HG03139 (cell line): ENCODE measurements at regions not wholly inside any gene's neighbourhood (a gene's known extent, or its start where the extent isn't known, plus 50 kb on each side); places are given as distances from the start of the nearest gene placed in this dataset.

Experiments
- ATAC-seq: cut with Tn5 transposase; IDR thresholded peaks from one replicate; pipeline ENCODE4 v1.9.1; 2021; ENCODE audit not compliant: unreplicated experiment

DNA sequence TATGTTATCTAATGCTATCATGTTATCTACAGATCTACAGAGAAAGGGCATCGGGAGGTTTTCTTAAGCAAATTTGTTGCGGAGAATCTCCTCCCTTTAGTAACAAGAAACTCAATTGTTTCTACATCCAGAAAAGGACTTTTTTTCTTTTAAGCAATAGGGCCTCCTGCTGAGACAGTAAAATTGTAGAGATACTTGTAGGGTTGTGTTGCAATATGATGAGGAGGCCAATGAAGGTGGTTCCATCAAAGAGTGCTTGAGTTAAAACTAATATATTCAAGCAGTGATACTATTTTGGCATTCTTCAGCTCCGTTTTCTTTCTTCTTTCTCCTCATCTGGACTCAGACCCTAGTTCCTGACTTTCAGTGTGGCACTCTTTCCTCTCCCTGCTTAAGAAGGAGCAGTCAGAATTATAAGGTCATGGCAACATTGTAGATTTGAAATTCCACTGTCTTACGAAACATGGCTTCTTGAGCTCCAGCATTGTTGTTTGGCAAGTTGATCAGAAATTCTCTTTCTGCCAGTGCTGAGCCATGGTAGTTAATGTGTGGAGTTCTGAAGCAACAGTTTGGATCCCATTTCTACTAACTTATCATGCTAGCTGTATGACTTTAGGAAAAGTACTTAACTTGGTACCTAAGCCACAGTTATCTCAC, 202.0 kb upstream of the SLC14A2 start:
- ATAC-seq = no peak

DNA sequence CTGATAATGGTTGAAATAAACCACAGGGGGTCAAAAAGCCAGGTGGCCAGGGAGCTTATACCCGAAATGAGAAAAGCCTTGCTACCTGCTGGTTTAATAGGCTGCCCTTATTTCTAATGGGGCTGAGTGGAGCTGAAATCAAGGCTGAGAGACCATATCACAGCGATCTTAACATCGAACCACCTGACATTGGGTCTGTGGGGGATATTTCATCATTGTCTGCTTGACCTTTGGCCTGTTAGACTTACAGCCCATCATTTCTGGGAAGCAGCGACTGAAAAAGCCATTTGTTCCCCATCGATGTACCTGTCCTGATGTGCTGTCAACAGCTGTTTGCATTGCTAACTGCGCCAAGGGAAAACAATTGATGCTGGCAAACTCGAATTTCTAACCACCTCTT, 199.7 kb upstream of the SLC14A2 start:
- ATAC-seq = no peak

GRCh38 chr18:45416168-45416567, 199.1 kb upstream of the SLC14A2 start:
- no peak for ATAC-seq

DNA sequence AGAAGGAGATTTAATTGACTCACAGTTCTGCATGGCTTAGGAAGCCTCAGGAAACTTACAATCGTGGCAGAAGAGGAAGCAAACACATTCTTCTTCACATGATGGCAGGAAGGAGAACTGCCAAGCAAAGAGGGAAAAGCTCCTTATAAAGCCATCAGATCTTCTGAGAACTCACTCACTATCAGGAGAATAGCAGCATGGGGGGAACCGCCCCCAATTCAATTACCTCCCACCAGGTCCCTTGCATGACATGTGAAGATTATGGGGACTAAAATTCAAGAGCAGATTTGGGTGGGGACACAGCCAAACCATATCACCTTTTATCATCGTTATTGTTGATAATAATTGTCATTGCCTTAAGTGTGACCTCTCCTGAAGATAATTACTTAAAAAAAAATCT, 197.9 kb upstream of the SLC14A2 start:
- no peak for ATAC-seq

DNA sequence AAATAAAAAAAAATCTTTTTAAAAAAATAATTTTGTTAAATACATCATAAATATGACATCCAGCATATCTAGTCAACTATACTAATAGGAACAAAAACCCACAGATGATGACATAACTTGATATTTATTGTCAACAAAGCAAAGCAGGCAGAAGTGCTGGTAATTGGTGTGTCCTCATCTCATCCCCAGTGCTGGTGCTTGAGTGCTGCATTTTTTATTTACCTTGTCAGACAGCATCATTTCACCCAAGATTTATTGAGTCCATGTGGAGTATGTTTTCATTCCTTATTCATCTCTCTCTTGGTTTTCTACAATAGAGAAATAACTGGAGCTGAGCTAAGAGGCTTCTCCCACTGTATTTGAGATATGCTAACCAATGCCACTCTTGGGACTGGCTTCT, 191.6 kb upstream of the SLC14A2 start:
- ATAC-seq = no peak

GRCh38 chr18:45430041-45430440, 185.2 kb upstream of the SLC14A2 start:
- ATAC-seq = no peak

DNA sequence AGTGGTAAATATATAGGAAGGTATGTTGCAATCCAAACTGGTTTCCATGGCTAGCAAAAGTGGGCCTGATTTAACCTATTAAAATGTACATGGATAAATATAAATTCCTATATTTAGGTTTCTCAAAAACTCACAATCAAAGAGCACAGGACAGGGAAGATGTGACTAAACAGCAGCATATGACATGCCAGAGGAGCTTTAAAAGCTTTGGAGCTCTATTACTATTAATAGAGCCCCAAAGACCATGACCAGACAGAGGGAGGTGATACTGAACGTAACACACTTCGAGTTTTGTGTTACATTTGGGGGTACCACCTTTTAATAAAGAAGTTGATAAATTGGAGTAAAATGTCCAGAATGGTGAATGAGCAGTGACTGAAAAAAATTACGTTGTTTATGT, 179.5 kb upstream of the SLC14A2 start:
- ATAC-seq = no peak

- ATAC-seq = no peak
Observed at GRCh38 chr18:45437366-45437765, 177.9 kb upstream of the SLC14A2 start.

- no peak for ATAC-seq
Observed at GRCh38 chr18:45439851-45440645, 175.2 kb upstream of the SLC14A2 start.

- no peak for ATAC-seq
Observed at GRCh38 chr18:45441110-45441847, 174.0 kb upstream of the SLC14A2 start.

DNA sequence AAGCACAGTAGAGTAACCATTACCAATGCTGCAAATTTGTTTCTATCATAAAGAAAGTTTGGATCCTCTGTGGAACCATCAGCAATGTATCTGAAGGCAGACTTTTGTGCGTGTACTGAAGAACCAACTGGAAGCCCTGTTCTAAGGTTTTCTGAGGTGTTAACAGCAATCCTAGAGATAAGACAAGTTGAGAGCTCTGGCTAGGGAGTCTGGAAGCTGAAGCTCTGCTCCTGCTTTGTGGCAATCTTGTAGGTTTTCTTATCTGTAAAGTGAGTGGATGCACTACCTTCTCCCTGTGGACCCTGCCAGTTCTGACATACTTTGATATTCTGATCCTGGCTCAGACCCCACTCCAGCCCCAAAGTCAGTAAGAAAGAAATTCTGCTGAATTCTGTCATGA, 171.2 kb upstream of the SLC14A2 start:
- ATAC-seq = no peak

- no peak for ATAC-seq
Observed at GRCh38 chr18:45447355-45448265, 167.7 kb upstream of the SLC14A2 start.

DNA sequence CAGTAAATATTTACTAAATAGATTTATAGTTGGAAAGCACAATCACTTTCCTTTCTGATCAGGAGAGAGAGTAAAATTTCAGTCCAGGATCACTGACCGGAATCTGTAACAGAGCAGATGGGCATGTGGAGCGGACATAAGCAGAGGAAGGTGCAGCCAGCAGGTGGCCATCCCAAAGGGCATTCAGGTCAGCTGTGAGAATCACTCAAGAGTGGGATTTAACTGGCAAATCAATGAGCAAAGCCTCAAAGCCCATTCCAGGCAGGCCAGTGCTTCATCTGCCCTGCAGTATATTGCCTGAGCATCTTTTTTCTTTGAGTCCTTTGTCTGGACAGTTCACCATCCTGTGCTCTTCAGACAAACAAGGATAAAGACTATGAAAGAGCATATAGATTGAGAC, 166.4 kb upstream of the SLC14A2 start:
- ATAC-seq = no peak

DNA sequence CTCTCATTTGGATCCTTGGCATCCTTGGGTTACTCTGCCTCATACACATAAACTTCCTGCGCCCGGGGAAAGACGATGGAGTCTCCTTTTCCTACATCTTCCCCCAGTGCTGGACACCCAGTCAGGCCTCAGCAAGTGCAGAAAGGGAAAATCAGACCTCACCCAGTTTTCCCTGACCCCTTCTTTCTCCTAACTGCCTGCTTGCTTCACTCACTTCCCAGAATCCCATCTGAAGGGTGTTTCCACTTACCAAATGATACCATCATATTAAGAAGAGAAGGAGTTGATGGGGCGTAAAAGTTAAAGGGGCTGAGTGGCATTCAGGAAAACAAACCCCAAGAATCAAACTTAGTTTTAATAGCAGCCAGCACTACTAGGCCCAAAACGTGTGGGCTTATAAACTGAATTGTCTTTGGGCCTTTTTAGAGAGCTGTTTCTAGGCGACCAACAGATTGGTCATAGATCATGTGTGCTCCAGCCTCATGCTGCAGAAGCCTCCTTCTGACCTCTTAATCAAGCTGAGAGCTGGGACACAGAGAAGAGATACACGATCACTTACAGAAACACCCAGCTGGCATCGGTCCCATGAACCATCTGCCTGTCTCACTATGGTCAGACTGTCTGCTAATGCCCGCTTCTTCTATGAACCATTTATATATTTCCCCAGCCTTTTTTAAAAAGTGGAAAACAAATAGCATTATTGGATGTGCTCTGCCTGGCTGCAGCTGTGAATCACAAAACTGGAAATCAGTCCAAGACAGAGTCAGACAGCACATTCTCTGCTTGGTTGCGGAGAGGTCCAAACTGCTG, 165.7 kb upstream of the SLC14A2 start:
- no peak for ATAC-seq

DNA sequence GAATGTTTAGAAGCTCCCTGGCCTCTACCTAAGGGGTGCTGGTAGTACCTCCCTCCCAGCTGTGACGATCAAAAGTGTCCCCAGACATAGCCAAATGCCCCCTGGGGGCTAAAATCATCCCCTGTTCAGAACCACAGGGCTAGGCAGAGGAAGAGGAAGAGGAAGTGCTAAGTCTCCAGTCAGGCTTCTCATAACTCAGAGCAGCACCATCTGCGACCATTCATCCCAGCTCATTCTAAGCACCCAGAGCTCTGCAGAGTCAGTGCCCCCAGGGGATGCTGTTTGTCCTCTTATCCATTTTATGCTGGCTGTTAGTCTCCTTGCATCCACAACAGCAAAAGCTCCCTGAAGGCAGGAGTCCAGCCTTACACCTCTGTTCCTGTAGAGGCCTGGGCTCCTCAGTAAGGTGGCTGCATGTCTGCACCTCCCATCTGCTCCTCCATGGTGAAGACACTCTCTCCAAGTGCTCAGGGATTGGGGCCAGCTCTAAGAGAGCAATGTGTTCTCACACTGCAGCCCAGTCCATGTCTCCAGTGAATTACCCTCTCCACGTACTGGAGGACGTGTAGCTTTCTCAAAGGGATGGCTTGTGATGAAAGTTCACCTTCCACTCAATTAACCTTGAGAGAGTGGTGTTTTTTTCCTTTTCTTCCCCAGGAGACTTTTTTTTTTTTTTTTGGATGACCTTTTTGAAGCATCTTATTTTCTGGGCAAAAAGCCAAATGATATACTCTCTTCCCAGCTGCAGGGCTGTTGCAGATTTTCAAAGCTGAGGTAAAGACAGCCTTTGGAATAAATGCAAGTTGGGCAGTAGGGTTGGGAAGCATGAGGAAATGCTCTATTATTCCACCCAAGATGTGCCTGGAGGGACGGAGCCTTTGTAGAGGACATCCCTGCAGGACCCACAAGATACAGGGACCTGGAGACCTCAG, 158.9 kb upstream of the SLC14A2 start:
- no peak for ATAC-seq

GRCh38 chr18:45458033-45458432, 157.2 kb upstream of the SLC14A2 start:
- no peak for ATAC-seq

GRCh38 chr18:45462179-45462578, 153.1 kb upstream of the SLC14A2 start:
- ATAC-seq = no peak

DNA sequence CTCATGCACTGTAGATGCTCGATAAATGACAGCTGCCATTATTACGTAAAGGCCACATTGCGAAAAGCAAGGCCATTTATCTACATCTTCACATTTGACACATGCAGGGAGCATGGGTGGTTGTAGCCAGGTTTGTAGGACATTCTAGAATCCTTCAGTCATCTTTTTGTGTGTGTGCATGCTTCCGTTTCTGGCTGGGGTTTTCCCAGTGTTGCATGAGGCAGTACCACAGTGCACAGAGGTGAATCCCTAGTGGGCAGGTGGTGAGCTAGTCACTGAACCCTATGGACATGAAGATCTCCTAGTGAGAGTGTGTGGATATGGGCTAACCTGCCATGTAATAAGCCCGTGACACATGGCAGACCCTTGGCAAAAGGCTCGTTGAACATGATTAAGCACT, 151.8 kb upstream of the SLC14A2 start:
- ATAC-seq = no peak

DNA sequence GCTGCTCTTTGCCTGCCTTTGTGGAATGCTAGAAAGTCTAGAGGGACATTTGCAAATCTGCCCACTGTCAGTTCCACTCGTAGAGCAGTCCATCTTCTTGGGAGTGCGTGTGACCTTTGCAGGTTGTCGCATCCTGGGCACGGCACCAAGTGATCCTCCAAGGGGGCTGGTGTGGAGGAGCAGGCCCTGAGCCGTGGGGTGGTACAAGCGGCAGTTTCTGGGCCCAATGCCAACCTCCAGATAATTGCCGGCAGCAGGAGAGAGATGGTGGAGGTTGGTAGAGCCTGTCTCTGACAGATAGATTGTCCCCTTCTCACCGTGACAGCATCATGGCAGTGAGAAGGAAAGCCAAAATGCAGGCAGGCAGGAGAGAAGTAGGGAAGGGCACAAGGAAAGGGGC, 150.7 kb upstream of the SLC14A2 start:
- no peak for ATAC-seq
